Neural progenitor cell (in vitro differentiated cells): ENCODE measurements at regions not wholly inside any gene's neighbourhood (a gene's known extent, or its start where the extent isn't known, plus 50 kb on each side); places are given as distances from the start of the nearest gene placed in this dataset.

Experiments used
- DNase-seq: peaks from one replicate; pipeline ENCODE4 v3.0.0-alpha.2; 2016; ENCODE audit warnings: low spot score
- H2AFZ ChIP-seq: fragments of 200-600 bp; sonication (generic); replicated peaks from 2 replicates; pipeline ENCODE4 v1.6.1; 2016; ENCODE audit warnings: antibody characterized with exemption
- H3F3A ChIP-seq: fragments of 200-600 bp; sonication (generic); 2 replicates; pipeline ENCODE4 v1.6.1; 2016; ENCODE audit warnings: antibody characterized with exemption, low read depth
- H3K27ac ChIP-seq: fragments of 200-600 bp; sonication (generic); 2 replicates; pipeline ENCODE4 v1.5.1; 2016; ENCODE audit warnings: mild to moderate bottlenecking
- H3K27me3 ChIP-seq: fragments of 200-600 bp; sonication (generic); 2 replicates; pipeline ENCODE4 v1.6.1; 2016; ENCODE audit warnings: mild to moderate bottlenecking, moderate library complexity
- H3K36me3 ChIP-seq: fragments of 200-600 bp; sonication (generic); 2 replicates; pipeline ENCODE4 v1.5.1; 2016
- H3K4me1 ChIP-seq: fragments of 200-600 bp; sonication (generic); 2 replicates; pipeline ENCODE4 v1.6.1; 2016; ENCODE audit warnings: mixed run types
- H3K4me2 ChIP-seq: fragments of 200-600 bp; sonication (generic); 2 replicates; pipeline ENCODE4 v1.6.1; 2016
- H3K4me3 ChIP-seq: fragments of 200-600 bp; sonication (generic); 2 replicates; pipeline ENCODE4 v1.5.1; 2016
- H3K79me2 ChIP-seq: fragments of 200-600 bp; sonication (generic); 2 replicates; pipeline ENCODE4 v1.6.1; 2016; ENCODE audit warnings: low read depth
- H3K9ac ChIP-seq: fragments of 200-600 bp; sonication (generic); 2 replicates; pipeline ENCODE4 v1.6.1; 2016
- H3K9me3 ChIP-seq: fragments of 200-600 bp; sonication (generic); 2 replicates; pipeline ENCODE4 v1.5.1; 2016; ENCODE audit warnings: low read depth
- H4K20me1 ChIP-seq: fragments of 200-600 bp; sonication (generic); 2 replicates; pipeline ENCODE4 v1.6.1; 2016; ENCODE audit warnings: low read depth
- H3K27ac Mint-ChIP-seq: 3 replicates; pipeline ENCODE4 v1.8.0; 2021; ENCODE audit warnings: mixed read lengths
- H3K27me3 Mint-ChIP-seq: 2 replicates; pipeline ENCODE4 v1.8.0; 2022; ENCODE audit warnings: low read depth, mild to moderate bottlenecking, inconsistent platforms, moderate library complexity, mixed read lengths; ENCODE audit not compliant: insufficient read depth
- H3K36me3 Mint-ChIP-seq: 3 replicates; pipeline ENCODE4 v1.8.0; 2021; ENCODE audit warnings: mixed read lengths
- H3K4me1 Mint-ChIP-seq: 3 replicates; pipeline ENCODE4 v1.8.0; 2021; ENCODE audit warnings: mixed read lengths
- H3K4me3 Mint-ChIP-seq: 3 replicates; pipeline ENCODE4 v1.8.0; 2021; ENCODE audit warnings: mild to moderate bottlenecking, moderate library complexity, mixed read lengths
- H3K9me3 Mint-ChIP-seq: 3 replicates; pipeline ENCODE4 v1.8.0; 2020; ENCODE audit warnings: mixed read lengths
- CTCF ChIP-seq: fragments of 200-600 bp; sonication (generic); IDR thresholded peaks from 2 replicates; pipeline ENCODE4 v1.5.1; 2017; ENCODE audit warnings: antibody characterized with exemption, mild to moderate bottlenecking
- EZH2 ChIP-seq: fragments of 200-600 bp; sonication (generic); IDR thresholded peaks from 2 replicates; pipeline ENCODE4 v1.6.1; 2017; ENCODE audit warnings: antibody characterized with exemption, mild to moderate bottlenecking, moderate library complexity
- EZH2phosphoT487 ChIP-seq: fragments of 200-600 bp; sonication (generic); IDR thresholded peaks from 2 replicates; pipeline ENCODE4 v1.6.1; 2017; ENCODE audit warnings: antibody characterized with exemption

DNA sequence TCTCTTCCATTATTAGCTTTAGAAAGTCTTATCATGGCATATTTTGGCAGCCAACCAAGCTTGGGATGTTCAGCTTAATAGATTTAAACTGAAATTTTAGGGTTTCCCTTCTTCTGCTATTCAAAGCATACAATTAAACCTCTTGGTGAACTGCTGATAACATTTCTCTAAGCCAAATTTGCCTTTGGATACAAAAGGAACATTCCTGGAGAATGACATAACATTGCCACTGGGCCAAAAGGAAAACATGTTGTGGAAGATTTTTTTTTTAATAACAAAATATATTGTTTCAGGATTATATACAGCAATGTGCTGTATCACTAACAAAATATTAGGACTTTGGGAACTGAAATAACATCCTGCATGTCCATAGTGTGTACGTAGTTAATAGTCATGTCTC, 215.1 kb upstream of the TBX18 start:
- H3K79me2 ChIP-seq = no peaks in the 10 kb centered on the region
- H3K27ac Mint-ChIP-seq = no peak overlapping the region
- no peaks in the 10 kb centered on the region for H3K27me3 Mint-ChIP-seq
- no peak overlapping the region for H3K4me2 ChIP-seq
- H3K27ac ChIP-seq = no peak overlapping the region
- no peaks in the 10 kb centered on the region for H3K36me3 Mint-ChIP-seq
- H4K20me1 ChIP-seq = no peaks in the 10 kb centered on the region
- H3K4me1 Mint-ChIP-seq = no peaks in the 10 kb centered on the region
- H3K4me3 ChIP-seq = no peak overlapping the region
- H3K9ac ChIP-seq = no peak overlapping the region
- no peak for TF ChIP-seq EZH2phosphoT487
- no peak for TF ChIP-seq EZH2
- no peak for TF ChIP-seq CTCF
- no peaks in the 10 kb centered on the region for H3F3A ChIP-seq
- no peak overlapping the region for H2AFZ ChIP-seq
- H3K4me1 ChIP-seq = no peaks in the 10 kb centered on the region
- H3K4me3 Mint-ChIP-seq = no peak overlapping the region
- H3K36me3 ChIP-seq = no peaks in the 10 kb centered on the region
- H3K9me3 Mint-ChIP-seq = no peaks in the 10 kb centered on the region
- no peaks in the 10 kb centered on the region for H3K9me3 ChIP-seq
- DNase-seq = no peak
- H3K27me3 ChIP-seq = no peaks in the 10 kb centered on the region

DNA sequence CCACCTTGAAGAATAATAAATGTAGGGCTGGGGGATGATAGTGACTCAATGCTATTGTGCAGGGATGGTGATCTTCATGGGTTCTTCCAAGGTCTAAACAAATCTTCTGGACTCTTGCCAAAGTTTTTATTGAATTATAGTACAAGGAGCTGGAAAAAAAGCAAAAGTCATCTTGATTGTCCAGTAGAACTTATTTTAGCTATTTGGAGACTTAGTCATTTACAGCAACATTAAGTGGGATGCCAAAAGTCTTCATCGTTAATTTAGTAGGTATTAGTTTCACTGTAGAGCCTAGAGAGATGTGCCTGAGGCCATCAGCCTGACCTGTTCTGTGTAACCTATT, 212.9 kb upstream of the TBX18 start:
- TF ChIP-seq CTCF (no peak), EZH2 (no peak), EZH2phosphoT487 (no peak)
- H3K4me1 Mint-ChIP-seq = no peaks in the 10 kb centered on the region
- H3K27me3 Mint-ChIP-seq = no peaks in the 10 kb centered on the region
- DNase-seq = no peak
- H3K79me2 ChIP-seq = no peaks in the 10 kb centered on the region
- no peaks in the 10 kb centered on the region for H3K9me3 ChIP-seq
- H3K4me3 ChIP-seq = no peak overlapping the region
- no peak overlapping the region for H3K9ac ChIP-seq
- H3K4me1 ChIP-seq = no peaks in the 10 kb centered on the region
- no peak overlapping the region for H3K27ac Mint-ChIP-seq
- H2AFZ ChIP-seq = no peak overlapping the region
- H3K27ac ChIP-seq = no peak overlapping the region
- H3K4me3 Mint-ChIP-seq = no peak overlapping the region
- no peak overlapping the region for H3K4me2 ChIP-seq
- no peaks in the 10 kb centered on the region for H4K20me1 ChIP-seq
- no peaks in the 10 kb centered on the region for H3K9me3 Mint-ChIP-seq
- no peaks in the 10 kb centered on the region for H3K36me3 Mint-ChIP-seq
- H3F3A ChIP-seq = no peaks in the 10 kb centered on the region
- H3K36me3 ChIP-seq = no peaks in the 10 kb centered on the region
- H3K27me3 ChIP-seq = no peaks in the 10 kb centered on the region

DNA sequence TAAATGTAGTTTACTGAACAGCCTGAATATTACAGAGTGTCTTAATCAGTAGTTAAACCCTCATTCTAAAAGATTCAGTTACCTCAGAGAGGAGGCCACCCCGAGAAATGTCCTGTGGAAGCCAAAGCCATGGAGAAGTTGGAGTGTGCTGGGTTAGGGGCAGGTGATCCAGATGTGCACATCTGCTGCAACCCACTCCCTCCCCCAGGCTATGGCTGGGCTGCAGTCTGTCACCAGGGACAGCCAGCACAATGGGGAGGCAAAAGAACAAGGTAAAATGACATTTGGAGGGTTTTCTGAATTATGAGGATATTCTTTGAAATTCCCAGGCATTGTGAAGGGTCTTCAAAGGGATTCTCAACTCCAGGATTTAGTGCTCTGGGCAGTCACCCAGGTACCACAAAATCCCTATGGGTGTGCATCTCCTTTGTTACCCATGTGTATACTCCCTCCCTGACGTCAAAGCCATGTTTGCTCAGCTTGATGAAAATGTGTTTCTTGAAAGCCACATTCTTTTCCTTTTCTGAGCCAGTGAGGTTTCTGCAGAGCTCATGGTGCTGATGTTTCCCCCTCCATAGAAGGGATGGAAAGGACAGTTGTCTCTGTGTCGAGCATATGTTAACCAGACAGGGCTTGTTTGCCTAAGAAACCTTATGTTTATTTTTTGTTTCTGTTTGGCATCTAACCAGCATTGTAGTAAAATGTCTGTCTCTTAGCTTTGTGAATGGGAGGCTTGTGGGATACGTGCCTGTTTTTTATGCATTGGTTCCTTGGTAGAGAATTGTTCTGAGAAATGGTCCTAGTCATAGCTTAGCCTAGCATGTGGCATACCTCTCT, 212.3 kb upstream of the TBX18 start:
- no peak overlapping the region for H3K27ac ChIP-seq
- H4K20me1 ChIP-seq = no peaks in the 10 kb centered on the region
- TF ChIP-seq EZH2 = no peak
- no peak for TF ChIP-seq EZH2phosphoT487
- TF ChIP-seq CTCF = no peak
- H3K9me3 Mint-ChIP-seq = no peaks in the 10 kb centered on the region
- no peak for DNase-seq
- no peaks in the 10 kb centered on the region for H3K4me1 ChIP-seq
- H3K79me2 ChIP-seq = no peaks in the 10 kb centered on the region
- no peak overlapping the region for H3K27ac Mint-ChIP-seq
- no peak overlapping the region for H3K4me3 ChIP-seq
- no peak overlapping the region for H3K9ac ChIP-seq
- no peaks in the 10 kb centered on the region for H3K9me3 ChIP-seq
- no peak overlapping the region for H3K4me3 Mint-ChIP-seq
- H3K36me3 Mint-ChIP-seq = no peaks in the 10 kb centered on the region
- H3F3A ChIP-seq = no peaks in the 10 kb centered on the region
- no peaks in the 10 kb centered on the region for H3K27me3 ChIP-seq
- H3K36me3 ChIP-seq = no peaks in the 10 kb centered on the region
- H3K4me2 ChIP-seq = no peak overlapping the region
- no peaks in the 10 kb centered on the region for H3K27me3 Mint-ChIP-seq
- H3K4me1 Mint-ChIP-seq = no peaks in the 10 kb centered on the region
- H2AFZ ChIP-seq = no peak overlapping the region
